Neural progenitor cell (in vitro differentiated cells): ENCODE measurements at regions not wholly inside any gene's neighbourhood (a gene's known extent, or its start where the extent isn't known, plus 50 kb on each side); places are given as distances from the start of the nearest gene placed in this dataset.

Experiments used
- DNase-seq: peaks from one replicate; pipeline ENCODE4 v3.0.0-alpha.2; 2016; ENCODE audit warnings: low spot score
- H2AFZ ChIP-seq: fragments of 200-600 bp; sonication (generic); replicated peaks from 2 replicates; pipeline ENCODE4 v1.6.1; 2016; ENCODE audit warnings: antibody characterized with exemption
- H3F3A ChIP-seq: fragments of 200-600 bp; sonication (generic); 2 replicates; pipeline ENCODE4 v1.6.1; 2016; ENCODE audit warnings: antibody characterized with exemption, low read depth
- H3K27ac ChIP-seq: fragments of 200-600 bp; sonication (generic); 2 replicates; pipeline ENCODE4 v1.5.1; 2016; ENCODE audit warnings: mild to moderate bottlenecking
- H3K27me3 ChIP-seq: fragments of 200-600 bp; sonication (generic); 2 replicates; pipeline ENCODE4 v1.6.1; 2016; ENCODE audit warnings: mild to moderate bottlenecking, moderate library complexity
- H3K36me3 ChIP-seq: fragments of 200-600 bp; sonication (generic); 2 replicates; pipeline ENCODE4 v1.5.1; 2016
- H3K4me1 ChIP-seq: fragments of 200-600 bp; sonication (generic); 2 replicates; pipeline ENCODE4 v1.6.1; 2016; ENCODE audit warnings: mixed run types
- H3K4me2 ChIP-seq: fragments of 200-600 bp; sonication (generic); 2 replicates; pipeline ENCODE4 v1.6.1; 2016
- H3K4me3 ChIP-seq: fragments of 200-600 bp; sonication (generic); 2 replicates; pipeline ENCODE4 v1.5.1; 2016
- H3K79me2 ChIP-seq: fragments of 200-600 bp; sonication (generic); 2 replicates; pipeline ENCODE4 v1.6.1; 2016; ENCODE audit warnings: low read depth
- H3K9ac ChIP-seq: fragments of 200-600 bp; sonication (generic); 2 replicates; pipeline ENCODE4 v1.6.1; 2016
- H3K9me3 ChIP-seq: fragments of 200-600 bp; sonication (generic); 2 replicates; pipeline ENCODE4 v1.5.1; 2016; ENCODE audit warnings: low read depth
- H4K20me1 ChIP-seq: fragments of 200-600 bp; sonication (generic); 2 replicates; pipeline ENCODE4 v1.6.1; 2016; ENCODE audit warnings: low read depth
- H3K27ac Mint-ChIP-seq: 3 replicates; pipeline ENCODE4 v1.8.0; 2021; ENCODE audit warnings: mixed read lengths
- H3K27me3 Mint-ChIP-seq: 2 replicates; pipeline ENCODE4 v1.8.0; 2022; ENCODE audit warnings: low read depth, mild to moderate bottlenecking, inconsistent platforms, moderate library complexity, mixed read lengths; ENCODE audit not compliant: insufficient read depth
- H3K36me3 Mint-ChIP-seq: 3 replicates; pipeline ENCODE4 v1.8.0; 2021; ENCODE audit warnings: mixed read lengths
- H3K4me1 Mint-ChIP-seq: 3 replicates; pipeline ENCODE4 v1.8.0; 2021; ENCODE audit warnings: mixed read lengths
- H3K4me3 Mint-ChIP-seq: 3 replicates; pipeline ENCODE4 v1.8.0; 2021; ENCODE audit warnings: mild to moderate bottlenecking, moderate library complexity, mixed read lengths
- H3K9me3 Mint-ChIP-seq: 3 replicates; pipeline ENCODE4 v1.8.0; 2020; ENCODE audit warnings: mixed read lengths
- CTCF ChIP-seq: fragments of 200-600 bp; sonication (generic); IDR thresholded peaks from 2 replicates; pipeline ENCODE4 v1.5.1; 2017; ENCODE audit warnings: antibody characterized with exemption, mild to moderate bottlenecking
- EZH2 ChIP-seq: fragments of 200-600 bp; sonication (generic); IDR thresholded peaks from 2 replicates; pipeline ENCODE4 v1.6.1; 2017; ENCODE audit warnings: antibody characterized with exemption, mild to moderate bottlenecking, moderate library complexity
- EZH2phosphoT487 ChIP-seq: fragments of 200-600 bp; sonication (generic); IDR thresholded peaks from 2 replicates; pipeline ENCODE4 v1.6.1; 2017; ENCODE audit warnings: antibody characterized with exemption

GRCh38 chr11:42646959-42647358 lies 664.8 kb upstream of the API5 start:
- no peak overlapping the region for H2AFZ ChIP-seq
- H3K27ac Mint-ChIP-seq = no peak overlapping the region
- no peaks in the 10 kb centered on the region for H3K9me3 Mint-ChIP-seq

GRCh38 chr11:42647993-42648392 lies 663.8 kb upstream of the API5 start:
- no peak overlapping the region for H3K4me3 Mint-ChIP-seq
- Histone ChIP-seq H3K4me3 (no peak overlapping the region), H3K79me2 (no peaks in the 10 kb centered on the region), H3F3A (no peaks in the 10 kb centered on the region), H2AFZ (no peak overlapping the region), H3K36me3 (no peaks in the 10 kb centered on the region), H3K27me3 (no peaks in the 10 kb centered on the region), H3K27ac (no peak overlapping the region), H3K9me3 (no peaks in the 10 kb centered on the region), H4K20me1 (no peaks in the 10 kb centered on the region), H3K9ac (no peak overlapping the region), H3K4me2 (no peak overlapping the region), H3K4me1 (peaks cover 8% of the 10 kb centered on the region)
- no peaks in the 10 kb centered on the region for H3K4me1 Mint-ChIP-seq
- H3K27me3 Mint-ChIP-seq = no peaks in the 10 kb centered on the region
- no peak overlapping the region for H3K27ac Mint-ChIP-seq
- no peaks in the 10 kb centered on the region for H3K9me3 Mint-ChIP-seq
- DNase-seq = no peak
- TF ChIP-seq EZH2phosphoT487 (no peak), CTCF (no peak), EZH2 (no peak)
- H3K36me3 Mint-ChIP-seq = no peaks in the 10 kb centered on the region

More at GRCh38 chr11:42646959-42647358, 664.8 kb upstream of the API5 start:
- H3F3A ChIP-seq = no peaks in the 10 kb centered on the region
- peaks cover 12% of the 10 kb centered on the region for H3K4me1 ChIP-seq
- Mint-ChIP-seq H3K4me3 (no peak overlapping the region), H3K27me3 (no peaks in the 10 kb centered on the region), H3K36me3 (no peaks in the 10 kb centered on the region), H3K4me1 (no peaks in the 10 kb centered on the region)
- H4K20me1 ChIP-seq = no peaks in the 10 kb centered on the region
- no peaks in the 10 kb centered on the region for H3K27me3 ChIP-seq
- TF ChIP-seq CTCF (no peak), EZH2 (no peak), EZH2phosphoT487 (no peak)
- H3K27ac ChIP-seq = no peak overlapping the region
- H3K4me2 ChIP-seq = no peak overlapping the region
- no peak overlapping the region for H3K9ac ChIP-seq
- no peaks in the 10 kb centered on the region for H3K9me3 ChIP-seq
- no peaks in the 10 kb centered on the region for H3K36me3 ChIP-seq
- no peaks in the 10 kb centered on the region for H3K79me2 ChIP-seq
- no peak for DNase-seq
- H3K4me3 ChIP-seq = no peak overlapping the region

- Histone ChIP-seq H3K4me2 (no peak overlapping the region), H3K36me3 (no peaks in the 10 kb centered on the region), H3K27ac (no peak overlapping the region), H3K27me3 (no peaks in the 10 kb centered on the region), H2AFZ (no peak overlapping the region), H3K79me2 (no peaks in the 10 kb centered on the region), H3K9me3 (no peaks in the 10 kb centered on the region), H3K9ac (no peak overlapping the region), H3K4me3 (no peak overlapping the region), H3K4me1 (peaks cover 8% of the 10 kb centered on the region), H4K20me1 (no peaks in the 10 kb centered on the region), H3F3A (no peaks in the 10 kb centered on the region)
- Mint-ChIP-seq H3K27me3 (peaks cover 3% of the 10 kb centered on the region), H3K36me3 (no peaks in the 10 kb centered on the region), H3K27ac (no peak overlapping the region), H3K4me1 (no peaks in the 10 kb centered on the region), H3K4me3 (no peak overlapping the region), H3K9me3 (peaks cover 3% of the 10 kb centered on the region)
- no peak for DNase-seq
- no peak for TF ChIP-seq EZH2
These were observed 660.2 kb upstream of the API5 start for GRCh38 chr11:42651621-42652020.

GRCh38 chr11:42657169-42657568 lies 654.6 kb upstream of the API5 start:
- no peak overlapping the region for H3K27ac Mint-ChIP-seq
- no peak for DNase-seq
- Histone ChIP-seq H4K20me1 (no peaks in the 10 kb centered on the region), H3K27me3 (no peaks in the 10 kb centered on the region), H3K79me2 (no peaks in the 10 kb centered on the region), H2AFZ (no peak overlapping the region), H3K4me1 (no peaks in the 10 kb centered on the region), H3F3A (no peaks in the 10 kb centered on the region), H3K27ac (no peak overlapping the region), H3K9me3 (no peaks in the 10 kb centered on the region), H3K36me3 (no peaks in the 10 kb centered on the region), H3K4me3 (no peak overlapping the region), H3K9ac (no peak overlapping the region), H3K4me2 (no peak overlapping the region)
- no peaks in the 10 kb centered on the region for H3K36me3 Mint-ChIP-seq
- TF ChIP-seq EZH2 (no peak), EZH2phosphoT487 (no peak), CTCF (no peak)
- peaks cover 3% of the 10 kb centered on the region for H3K27me3 Mint-ChIP-seq
- peaks cover 3% of the 10 kb centered on the region for H3K9me3 Mint-ChIP-seq
- H3K4me1 Mint-ChIP-seq = no peaks in the 10 kb centered on the region
- no peak overlapping the region for H3K4me3 Mint-ChIP-seq
